GM19328 (cell line): ENCODE measurements at regions not wholly inside any gene's neighbourhood (a gene's known extent, or its start where the extent isn't known, plus 50 kb on each side); places are given as distances from the start of the nearest gene placed in this dataset.
"Not testable (repeated sequence)": the region's sequence is repeated elsewhere in the genome, so short reads cannot be mapped to it uniquely, and the experiment has no call there.

ENCODE experiments used
- ATAC-seq: cut with Tn5 transposase; IDR thresholded peaks from one replicate; pipeline ENCODE4 v1.9.1; 2021; ENCODE audit warnings: mild to moderate bottlenecking, moderate library complexity; ENCODE audit not compliant: unreplicated experiment

DNA sequence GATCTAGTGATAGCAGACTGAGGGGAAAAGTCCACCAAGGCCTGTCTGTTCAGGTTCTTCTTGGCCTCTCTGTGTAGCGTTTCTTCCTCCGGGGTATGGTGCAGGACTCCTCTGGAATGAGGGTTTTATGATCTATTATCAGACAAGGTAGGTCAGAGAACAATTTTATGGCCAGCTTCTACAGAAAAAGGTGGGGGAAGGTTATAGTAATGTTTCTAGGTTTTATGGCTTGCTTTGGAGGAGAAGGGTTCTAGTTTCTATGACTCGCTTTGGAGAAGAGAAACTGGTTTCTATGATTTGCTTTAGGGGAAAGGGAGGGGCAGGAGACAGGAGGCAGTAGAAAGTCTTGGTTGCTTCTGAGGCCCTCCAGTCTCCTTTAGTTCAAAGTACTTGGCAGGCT lies 144.8 kb upstream of the LAMA2 start:
- peak; percentile 77 for ATAC-seq

DNA sequence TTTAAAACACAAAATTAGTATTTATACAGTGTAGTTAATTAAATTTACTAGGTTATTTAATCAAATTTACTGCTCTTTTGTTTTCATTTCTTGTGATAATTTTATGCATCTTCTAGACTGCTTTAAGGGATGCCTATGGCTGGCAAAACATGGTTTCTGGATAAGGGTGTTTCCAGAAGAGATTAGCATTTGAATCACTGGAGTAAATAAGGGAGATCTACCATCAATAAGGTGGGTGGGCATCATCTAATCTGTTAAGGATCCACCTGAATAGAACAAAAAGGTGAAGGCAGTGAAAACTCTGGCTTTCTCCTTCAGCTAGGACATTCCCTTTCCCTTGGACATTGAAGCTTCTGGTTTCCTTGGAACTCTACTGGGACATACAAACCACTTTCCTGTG lies 146.2 kb upstream of the LAMA2 start:
- no peak for ATAC-seq

DNA sequence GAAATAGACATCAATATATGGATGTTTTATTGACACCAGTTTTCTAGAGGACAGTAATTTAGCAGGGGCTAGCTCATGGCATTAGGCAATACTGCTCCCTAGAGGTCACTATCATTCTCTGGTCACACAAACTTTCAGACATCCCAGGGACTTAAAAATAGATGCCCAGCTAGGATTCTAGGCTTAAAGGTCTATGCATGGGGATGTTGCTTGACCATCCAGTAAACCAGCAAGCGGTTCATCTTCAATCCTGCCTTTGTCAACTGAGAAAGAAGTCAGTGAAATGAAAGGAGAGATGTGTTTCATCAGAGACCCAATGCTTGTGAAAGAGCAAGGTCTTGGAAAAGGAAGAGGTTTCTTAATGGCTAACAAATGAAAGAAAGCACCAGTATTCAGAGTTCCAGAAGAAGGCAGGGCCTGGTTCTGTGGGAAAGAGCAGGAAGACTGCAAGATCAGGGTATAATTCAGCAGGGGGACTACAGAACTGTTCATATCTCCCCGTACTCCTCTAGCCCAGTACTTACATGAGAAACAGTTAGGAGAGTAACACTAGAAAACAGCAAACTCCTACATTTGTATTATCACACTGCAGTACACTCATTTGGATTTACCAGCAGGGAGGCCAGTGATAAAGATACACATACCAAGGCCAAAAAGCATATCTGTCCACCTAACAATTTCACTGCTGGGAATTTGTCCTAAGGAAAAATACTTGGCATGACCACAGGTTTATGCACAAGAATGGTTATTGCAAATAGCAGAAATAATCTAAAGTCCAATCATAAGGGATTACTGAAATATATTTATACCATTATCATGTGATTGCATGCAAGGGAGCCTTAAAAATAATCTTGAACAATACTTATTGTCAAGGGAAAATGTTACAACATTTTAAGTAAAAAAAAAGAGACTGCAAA lies 151.4 kb upstream of the LAMA2 start:
- no peak for ATAC-seq

DNA sequence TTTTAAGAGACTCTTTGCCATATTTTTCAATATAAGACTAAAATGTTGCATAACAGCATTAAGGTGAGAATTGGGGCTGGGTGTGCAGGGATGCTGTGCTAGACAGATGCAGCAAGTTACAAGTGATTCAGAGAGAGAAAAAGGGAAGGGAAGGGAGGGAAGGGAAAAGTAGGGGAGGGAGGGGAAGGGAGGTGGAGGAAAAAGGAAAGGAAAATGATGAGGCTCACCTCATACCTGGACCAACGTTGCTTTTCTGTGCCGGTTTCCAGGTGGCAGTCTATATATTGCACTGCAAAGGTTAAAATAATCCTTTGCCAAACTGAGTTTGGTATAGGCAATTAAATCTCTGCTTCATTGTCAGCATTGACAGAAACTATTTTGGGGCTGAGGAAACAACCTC lies 155.4 kb upstream of the LAMA2 start:
- ATAC-seq, result no peak

DNA sequence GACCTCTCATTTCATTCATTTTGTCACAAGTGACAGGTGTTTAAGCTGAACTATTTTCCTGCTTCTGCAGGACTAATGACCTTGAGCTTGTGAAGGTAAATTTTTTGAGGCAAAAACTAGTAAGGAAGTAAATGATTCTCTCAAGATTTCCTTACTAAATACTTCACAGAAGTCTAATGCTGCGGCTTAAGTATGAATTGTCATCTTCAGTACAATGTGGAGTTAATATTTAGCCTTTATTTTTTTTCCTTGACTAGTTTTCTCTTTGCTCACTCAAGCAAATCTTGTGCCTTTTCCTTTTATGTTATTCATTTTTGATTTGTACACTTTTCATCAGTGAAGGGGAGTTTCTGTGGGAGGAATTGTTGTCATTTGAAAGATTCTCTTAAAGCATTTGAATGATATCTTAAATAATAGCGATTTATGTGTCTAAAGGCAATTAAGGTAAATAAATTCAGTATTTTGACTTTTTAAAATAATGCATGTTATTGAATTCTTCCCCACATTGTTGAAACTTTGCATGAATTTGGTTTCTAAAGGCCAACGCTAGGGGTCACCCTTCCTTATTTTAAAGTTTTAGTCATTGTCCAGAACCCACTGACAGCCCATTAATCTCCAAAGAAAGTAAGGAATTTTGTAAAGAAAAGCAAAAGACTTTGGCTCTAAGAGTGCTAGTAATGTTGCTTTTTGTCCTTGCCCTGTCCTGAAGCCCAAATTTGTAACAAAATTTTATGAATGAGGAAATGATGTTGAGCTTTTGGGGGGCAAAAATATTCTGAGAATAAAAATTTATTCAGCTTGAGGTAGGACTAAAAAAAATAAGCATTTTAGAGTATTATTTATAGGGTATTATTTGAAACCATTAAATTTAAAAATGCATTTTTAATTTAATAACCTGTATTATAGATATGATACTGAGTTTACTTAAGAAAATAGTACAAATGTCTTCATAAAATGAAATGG lies 157.4 kb upstream of the LAMA2 start:
- ATAC-seq, result no peak

DNA sequence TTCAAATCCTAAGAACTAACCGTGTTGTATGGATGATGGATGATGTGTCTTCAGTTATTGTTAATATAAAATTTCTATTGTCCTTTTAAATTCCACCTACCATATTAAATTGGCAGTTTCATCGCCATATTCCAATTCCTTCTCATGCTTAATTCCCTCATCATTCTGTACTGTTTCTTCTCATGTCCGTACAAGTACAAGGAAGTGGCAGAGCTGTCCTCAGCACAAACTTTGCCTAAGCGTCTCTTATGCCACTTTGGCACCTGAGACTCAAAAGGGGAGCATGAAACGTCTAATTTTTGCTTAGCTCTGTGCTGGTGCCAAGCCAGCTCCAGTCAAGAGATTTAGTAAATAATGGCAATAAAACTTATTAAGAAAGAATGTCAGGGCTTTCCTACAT lies 158.2 kb upstream of the LAMA2 start:
- no peak for ATAC-seq

DNA sequence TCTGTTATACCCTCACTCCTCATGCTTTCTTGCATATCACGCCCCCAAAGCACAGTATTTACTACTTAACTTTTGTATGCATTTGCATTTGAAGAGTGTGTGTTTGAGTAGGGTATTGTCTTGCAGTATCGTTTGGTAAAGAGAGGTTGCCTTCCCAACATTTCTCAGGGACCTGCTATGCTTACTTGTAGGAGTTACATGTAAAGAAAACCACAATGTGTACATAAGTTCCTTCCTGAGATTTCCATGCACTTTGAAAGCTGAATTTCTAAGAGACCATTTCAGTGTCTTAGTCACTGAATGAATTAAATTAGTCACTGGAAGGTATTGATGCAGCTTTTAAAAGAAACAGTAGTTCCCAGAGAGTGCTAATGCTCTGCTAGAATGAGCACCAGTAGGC lies 159.3 kb upstream of the LAMA2 start:
- no peak for ATAC-seq

DNA sequence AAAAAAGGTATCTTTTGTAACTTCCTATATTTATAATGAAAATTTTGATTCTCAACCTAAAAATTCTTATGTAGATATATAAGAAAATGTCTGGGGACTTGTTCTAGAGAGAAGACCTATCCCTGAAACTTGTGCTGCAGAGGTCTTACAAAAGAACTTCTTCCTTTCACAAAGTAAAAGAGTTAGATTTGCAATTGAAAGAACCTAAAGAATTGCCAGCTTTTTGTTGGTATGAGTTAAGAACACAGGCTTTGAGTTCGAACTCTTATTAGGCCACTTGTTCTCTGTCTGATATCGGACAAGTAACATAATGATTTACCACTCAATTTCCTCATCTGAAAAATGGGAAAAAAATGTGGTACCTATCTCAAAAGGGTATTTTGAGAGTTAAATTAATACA lies 162.0 kb upstream of the LAMA2 start:
- ATAC-seq, result no peak

DNA sequence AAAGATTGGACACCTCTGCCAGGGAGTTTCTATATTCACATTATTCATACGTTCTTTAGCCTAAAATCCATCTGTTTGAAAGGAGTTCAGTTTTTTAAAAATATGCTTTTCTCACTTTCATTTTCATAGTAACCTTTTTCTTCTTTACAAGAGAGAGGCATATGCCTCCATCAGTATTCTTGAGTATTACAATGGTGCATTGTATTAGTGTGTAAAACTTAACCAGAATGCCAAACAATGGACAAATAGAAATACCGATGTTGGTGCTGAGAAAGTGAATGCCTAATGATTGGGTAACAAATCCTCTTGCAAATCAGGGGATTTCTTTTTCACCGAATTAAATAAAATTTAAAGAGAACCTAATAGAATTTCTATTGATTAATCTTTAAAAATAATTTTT lies 163.2 kb upstream of the LAMA2 start:
- ATAC-seq, result no peak

DNA sequence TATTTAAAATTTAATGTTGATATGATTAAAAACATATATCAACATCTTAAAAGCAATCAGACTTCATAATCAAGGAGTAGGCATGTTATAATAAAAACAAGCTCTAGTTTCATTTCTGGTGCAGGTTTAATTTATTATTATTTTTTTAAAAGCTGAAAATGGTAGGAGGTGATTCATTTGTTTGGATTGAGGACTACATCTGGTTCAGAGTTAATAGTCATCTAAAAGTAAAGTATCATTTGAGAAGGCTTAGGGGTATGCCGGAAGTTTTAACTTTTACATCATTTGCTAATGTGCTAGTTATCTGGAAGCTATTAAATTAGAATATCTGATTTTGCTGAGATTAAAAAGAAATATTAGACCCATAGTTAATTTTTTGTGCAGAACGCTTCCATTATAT lies 169.5 kb upstream of the LAMA2 start:
- ATAC-seq, result no peak

DNA sequence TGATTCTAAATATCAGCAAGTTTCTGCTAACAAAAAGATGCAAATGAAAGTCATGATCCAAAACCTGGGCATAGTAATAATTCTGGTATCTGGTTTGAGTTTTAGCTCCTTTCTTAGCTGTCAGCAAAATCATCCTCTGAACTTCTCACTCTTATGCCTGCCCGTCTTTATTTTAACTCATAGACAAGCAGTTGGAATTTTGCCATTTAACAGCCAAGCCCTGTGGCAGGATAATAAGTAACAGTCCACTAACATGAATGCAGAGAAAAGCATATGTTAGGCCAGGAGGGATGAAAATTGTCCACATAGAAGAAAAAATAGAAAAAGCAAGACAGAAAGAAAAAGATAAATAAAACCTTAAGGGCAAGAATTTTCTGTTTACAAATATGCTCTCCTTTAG lies 170.0 kb upstream of the LAMA2 start:
- ATAC-seq, result no peak

DNA sequence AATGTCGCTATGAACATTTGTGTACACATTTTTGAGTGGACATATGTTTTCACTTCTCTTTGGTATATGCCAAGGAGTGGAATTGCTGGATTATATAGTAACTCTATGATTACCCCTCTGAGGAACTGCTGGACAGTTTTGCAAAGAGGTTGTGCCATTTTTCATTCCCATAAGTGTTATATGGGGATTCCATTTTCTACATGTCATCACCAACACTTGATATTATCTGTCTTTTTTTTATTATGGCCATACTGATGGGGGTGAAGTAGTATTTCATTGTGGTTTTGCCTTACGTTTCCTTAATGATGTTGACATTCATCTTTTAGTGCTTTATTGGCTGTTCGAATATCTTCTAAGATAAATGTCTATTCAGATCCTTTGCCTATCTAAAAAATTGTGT lies 171.8 kb upstream of the LAMA2 start:
- ATAC-seq, result no peak

DNA sequence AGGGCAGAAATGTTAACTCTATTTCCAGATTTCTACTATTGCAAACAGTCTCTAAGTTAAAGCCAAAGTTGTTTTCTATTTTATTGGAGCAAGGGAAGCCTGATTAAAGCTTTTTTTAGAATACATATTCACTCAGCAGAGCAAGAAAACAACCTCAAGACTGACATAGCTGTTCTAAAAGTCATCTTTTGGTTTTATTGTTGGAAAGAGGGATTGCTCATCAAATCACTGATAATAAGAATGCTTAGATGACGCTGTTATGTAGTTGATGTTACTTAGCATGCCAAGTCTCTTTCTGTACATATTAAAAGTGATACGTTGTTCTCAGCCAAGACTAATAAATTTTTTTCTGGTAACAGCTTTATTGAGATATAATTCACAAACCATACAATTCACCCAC lies 172.6 kb upstream of the LAMA2 start:
- ATAC-seq, result no peak

DNA sequence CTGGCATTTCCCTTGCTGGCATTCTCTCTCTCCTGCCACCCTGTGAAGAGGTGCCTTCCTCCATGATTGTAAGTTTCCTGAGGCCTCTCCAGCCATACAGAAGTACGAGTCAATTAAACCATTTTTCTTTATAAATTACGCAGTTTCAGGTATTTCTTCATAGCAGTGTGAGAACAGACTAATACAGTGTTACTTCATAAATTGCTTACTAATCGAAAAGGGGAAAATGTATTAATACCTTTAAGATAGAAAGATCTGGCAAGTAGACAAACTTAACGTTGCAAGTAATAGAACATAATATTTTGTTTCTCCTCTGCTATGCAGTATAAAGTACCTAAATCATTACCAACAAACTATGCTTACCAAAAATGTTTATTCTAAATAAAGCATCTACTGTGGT lies 178.3 kb upstream of the LAMA2 start:
- no peak for ATAC-seq

DNA sequence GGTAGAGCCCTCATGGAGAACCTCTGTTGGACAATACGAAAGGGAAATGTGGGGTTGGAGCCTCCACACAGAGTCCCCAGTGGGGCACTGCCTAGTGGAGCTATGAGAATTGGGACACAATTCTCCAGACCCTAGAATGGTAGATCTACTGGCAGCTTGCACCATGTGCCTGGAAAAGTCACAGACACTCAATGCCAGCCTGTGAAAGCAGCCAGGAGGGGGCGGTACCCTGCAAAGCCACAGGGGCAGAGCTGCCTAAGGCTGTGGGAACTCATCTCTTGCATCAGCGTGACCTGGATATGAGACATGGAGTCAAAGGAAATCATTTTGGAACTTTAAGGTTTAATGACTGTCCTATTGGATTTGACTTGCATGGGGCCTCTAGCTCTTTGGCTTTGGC lies 179.1 kb upstream of the LAMA2 start:
- ATAC-seq, result not testable (repeated sequence)

DNA sequence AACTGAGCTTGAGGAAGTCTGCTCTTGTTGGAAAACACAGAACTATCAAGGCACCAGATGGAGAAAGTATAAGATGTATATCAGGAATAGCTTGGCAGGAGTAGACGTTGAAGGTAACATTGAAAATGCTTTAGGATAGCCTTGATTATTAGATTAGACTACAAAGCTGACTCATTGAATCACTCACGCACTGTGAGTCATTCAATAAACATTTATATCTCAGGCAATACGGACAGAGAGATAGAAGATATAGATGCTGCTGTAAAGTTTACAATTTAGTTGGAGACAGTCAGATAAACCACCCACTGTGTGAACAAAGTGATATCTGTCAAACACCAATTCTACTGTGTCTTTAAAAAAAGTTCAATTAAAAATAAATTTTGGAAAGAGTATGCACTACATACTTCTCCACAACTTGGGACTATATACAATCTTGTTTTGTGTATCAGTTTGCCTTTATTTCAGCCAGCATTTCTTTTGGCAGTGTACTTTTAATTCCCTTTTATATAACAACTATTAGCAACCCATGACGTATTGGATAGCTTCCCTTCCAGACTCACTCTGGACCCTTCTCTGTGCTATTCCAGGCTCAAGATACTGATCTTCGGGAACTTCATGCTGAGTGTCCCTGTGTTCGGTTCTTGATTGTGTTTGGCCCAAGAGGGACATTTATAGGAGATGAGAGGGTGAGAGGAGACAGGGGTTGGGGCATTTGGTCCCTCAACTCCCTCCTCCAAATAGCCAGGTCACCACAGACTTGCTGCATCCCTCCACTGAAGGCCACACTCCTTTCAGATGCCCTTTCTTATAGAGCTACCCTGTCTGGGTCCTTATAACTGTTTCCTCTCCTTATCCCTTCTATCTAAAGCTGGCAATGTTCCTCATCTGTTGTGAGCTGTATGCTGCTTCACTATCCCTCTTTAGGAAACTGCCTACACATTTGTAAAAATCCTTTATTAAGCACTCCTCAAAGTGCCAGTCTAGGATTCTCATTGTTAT lies 176.6 kb upstream of the PTPRK start:
- ATAC-seq, result no peak

DNA sequence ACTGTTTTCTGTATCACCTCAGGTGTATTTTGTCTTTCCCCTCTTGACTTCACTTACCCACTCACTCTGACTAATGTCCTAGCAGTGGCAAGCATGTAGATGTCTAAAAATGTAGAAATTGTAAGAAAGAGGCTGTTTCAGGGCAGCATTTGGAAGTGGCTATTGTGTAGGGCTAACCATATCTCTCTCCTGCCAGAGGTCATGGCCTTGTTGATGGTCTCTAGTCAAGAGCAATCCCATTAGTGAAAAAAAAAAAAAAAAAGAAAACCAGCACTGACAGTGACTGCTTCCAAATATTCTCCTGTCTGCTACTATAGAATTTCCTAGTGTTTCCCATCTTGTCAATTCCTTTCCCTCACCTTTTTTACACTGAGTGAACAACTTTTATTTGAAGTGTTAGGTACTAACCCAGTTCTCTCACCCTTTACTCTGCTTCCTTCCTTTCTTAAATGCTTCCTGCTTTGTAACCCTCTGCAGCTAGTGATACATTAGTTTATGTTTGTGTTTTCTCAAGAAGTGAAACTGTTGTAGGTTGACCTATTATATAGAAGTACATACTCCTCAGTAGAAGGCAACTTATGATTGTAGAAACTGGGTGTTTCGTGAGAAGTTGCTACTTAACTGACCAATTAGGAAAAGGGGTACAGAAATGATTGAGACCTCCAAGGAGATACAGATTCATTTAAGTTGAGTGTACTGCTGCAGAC lies 174.1 kb upstream of the PTPRK start:
- peak; percentile 71 for ATAC-seq

DNA sequence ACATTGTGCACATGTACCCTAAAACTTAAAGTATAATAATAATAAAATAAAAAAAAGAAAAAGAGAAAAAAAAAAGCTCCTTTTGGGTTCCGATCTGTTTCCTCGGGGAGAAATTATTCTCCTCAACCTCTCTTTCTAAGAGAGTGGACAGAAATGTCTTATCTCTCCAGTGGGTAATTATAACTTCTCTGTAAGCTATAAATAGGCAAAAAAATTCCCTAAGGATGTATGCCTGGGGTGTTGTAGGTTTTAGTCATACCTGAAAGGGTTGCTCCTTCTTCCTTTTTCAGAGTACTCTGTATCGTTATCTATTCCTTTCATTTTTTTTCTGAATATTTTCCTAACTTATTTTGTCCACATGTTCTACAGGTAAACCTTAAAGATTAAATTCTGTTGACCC lies 169.7 kb upstream of the PTPRK start:
- ATAC-seq, result no peak

DNA sequence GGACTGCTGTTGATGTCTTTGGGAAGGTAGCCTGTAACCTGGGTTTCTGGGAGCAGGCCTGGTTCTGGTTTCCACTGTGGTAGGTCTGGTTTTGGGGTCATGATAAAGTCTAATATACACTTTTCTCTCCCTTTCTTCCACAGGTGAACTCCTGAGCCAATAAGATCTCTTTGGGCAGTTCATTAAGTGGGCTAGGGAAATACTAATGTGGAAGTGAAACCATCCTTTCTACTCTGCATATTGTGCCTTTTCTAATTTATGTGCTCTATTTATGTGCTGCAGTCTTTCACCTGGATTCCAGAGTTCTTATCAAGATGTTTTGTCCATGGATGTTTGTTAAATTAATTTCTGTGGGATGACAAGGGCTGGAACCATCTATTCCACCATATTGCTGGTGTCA lies 165.7 kb upstream of the PTPRK start:
- no peak for ATAC-seq

DNA sequence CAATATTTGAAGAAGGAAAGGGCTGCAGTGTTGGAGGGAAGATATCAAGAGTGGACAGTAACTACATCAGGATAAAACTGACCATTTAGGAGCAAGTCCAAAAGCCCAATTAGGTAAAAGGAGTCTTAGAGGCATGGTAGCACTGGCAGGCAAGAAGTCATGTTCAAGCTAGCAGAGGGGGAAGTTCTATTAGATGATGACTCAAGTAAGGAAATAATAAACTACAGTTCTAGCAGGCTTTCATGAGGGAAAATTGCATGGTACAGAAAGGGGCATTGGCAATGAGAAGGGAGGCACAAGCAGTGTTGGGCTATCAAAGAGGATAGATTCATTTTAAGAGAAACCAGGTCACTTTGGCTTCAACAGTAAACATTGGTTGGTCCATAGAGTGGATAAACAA lies 156.1 kb upstream of the PTPRK start:
- ATAC-seq, result no peak
